ENCODE measurements at regions not wholly inside any gene's neighbourhood (a gene's known extent, or its start where the extent isn't known, plus 50 kb on each side); places are given as distances from the start of the nearest gene placed in this dataset.

GRCh38 chr6:113362301-113363047, 494.7 kb upstream of the MARCKS start:
- TF ChIP-seq CTCF (IDR thresholded peaks at IDR 0.05; ENCODE audit: low read depth, low read length, missing control alignments) = no peak
- DNase-seq (ENCODE audit: low read depth) = no peak
- in situ Hi-C loops (cut with HindIII; ENCODE audit: low sequenced_read_pairs) = no loop called here
- no peak overlapping the region for H3K4me3 ChIP-seq (ENCODE audit: low read depth, low read length)

DNA sequence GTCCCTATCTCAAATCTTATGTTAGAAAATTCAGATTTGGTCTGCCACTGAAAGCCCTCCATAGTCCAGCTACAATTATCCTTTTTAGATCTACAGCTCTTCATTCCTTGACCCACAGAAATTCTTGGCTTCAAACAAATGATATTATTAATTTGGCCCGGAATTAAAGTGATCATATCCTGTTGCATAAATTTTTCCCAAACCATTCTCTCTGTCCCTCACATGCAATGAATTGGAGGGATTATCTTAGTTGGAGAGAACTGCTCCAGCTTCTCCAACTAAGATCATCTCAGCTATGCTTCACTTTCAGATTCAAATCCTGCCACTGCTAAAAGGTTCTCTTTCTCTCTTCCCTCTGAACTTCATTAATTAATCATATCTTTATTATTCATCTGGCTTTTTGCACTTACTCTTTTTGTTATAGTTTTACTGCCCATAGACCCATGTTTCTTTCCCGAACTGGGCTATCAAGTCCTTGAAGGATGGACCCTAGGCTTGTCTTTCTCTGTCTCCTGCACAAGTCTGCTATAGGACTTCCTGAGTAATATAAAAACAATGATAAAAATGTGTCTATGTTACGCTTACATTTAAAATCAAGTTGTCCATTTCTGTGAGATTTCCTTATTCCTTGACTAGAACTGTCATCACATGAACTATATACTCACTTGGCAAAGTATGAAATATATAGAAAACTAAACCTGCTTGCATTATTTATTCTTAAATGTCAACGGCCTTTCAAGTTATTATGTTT, 493.9 kb upstream of the MARCKS start:
- no peak for DNase-seq (ENCODE audit: low read depth)
- in situ Hi-C loops (cut with HindIII; ENCODE audit: low sequenced_read_pairs) = no loop called here
- TF ChIP-seq CTCF (IDR thresholded peaks at IDR 0.05; ENCODE audit: low read depth, low read length, missing control alignments) = no peak
- H3K4me3 ChIP-seq (ENCODE audit: low read depth, low read length) = no peak overlapping the region

DNA sequence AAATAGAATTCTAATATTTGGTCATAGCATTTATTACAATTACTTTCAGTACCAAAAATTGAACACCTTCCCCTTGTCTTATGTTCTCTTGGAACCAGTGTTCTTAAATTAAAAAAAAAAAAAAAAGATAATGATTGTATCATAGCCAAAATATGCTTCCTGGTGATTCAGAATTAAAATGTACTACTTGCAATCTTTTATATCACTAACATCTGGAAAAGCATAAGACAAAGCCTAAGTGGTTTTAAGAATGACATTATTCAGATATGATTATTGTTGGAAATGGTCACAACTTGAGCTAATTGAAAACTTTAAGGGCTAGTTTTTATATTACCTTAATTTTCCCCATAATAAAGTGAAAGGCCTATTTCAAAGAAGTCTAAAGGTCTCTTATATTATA, 493.3 kb upstream of the MARCKS start:
- DNase-seq (ENCODE audit: low read depth) = no peak
- in situ Hi-C loops (cut with HindIII; ENCODE audit: low sequenced_read_pairs) = no loop called here
- no peak overlapping the region for H3K4me3 ChIP-seq (ENCODE audit: low read depth, low read length)
- TF ChIP-seq CTCF (IDR thresholded peaks at IDR 0.05; ENCODE audit: low read depth, low read length, missing control alignments) = no peak

GRCh38 chr6:113364766-113365165, 492.4 kb upstream of the MARCKS start:
- TF ChIP-seq CTCF (IDR thresholded peaks at IDR 0.05; ENCODE audit: low read depth, low read length, missing control alignments) = no peak
- DNase-seq (ENCODE audit: low read depth) = no peak
- in situ Hi-C loops (cut with HindIII; ENCODE audit: low sequenced_read_pairs) = no loop called here
- H3K4me3 ChIP-seq (ENCODE audit: low read depth, low read length) = no peak overlapping the region

- no peak overlapping the region for H3K4me3 ChIP-seq (ENCODE audit: low read depth, low read length)
- no peak for TF ChIP-seq CTCF (IDR thresholded peaks at IDR 0.05; ENCODE audit: low read depth, low read length, missing control alignments)
- DNase-seq (ENCODE audit: low read depth) = no peak
- in situ Hi-C loops (cut with HindIII; ENCODE audit: low sequenced_read_pairs) = no loop called here
Observed at GRCh38 chr6:113365191-113365590, 492.0 kb upstream of the MARCKS start.

GRCh38 chr6:113366505-113366904, 490.6 kb upstream of the MARCKS start:
- DNase-seq (ENCODE audit: low read depth) = no peak
- in situ Hi-C loops (cut with HindIII; ENCODE audit: low sequenced_read_pairs) = no loop called here
- H3K4me3 ChIP-seq (ENCODE audit: low read depth, low read length) = no peak overlapping the region
- no peak for TF ChIP-seq CTCF (IDR thresholded peaks at IDR 0.05; ENCODE audit: low read depth, low read length, missing control alignments)

Measured in astrocyte of the cerebellum (primary cell).